Renal cortex interstitium (tissue), 11 donors: ENCODE measurements at regions not wholly inside any gene's neighbourhood (a gene's known extent, or its start where the extent isn't known, plus 50 kb on each side); places are given as distances from the start of the nearest gene placed in this dataset.
"Not testable (repeated sequence)": the region's sequence is repeated elsewhere in the genome, so short reads cannot be mapped to it uniquely, and the experiment has no call there.

ENCODE experiments used
- DNase-seq, 11 donors: peaks; one replicate each; pipeline ENCODE4 v3.0.0-alpha.2; 2013; ENCODE audit warnings: low read depth in 9 of 11, low spot score in 4 of 11; ENCODE audit errors: extremely low read depth in 1 of 11

DNA sequence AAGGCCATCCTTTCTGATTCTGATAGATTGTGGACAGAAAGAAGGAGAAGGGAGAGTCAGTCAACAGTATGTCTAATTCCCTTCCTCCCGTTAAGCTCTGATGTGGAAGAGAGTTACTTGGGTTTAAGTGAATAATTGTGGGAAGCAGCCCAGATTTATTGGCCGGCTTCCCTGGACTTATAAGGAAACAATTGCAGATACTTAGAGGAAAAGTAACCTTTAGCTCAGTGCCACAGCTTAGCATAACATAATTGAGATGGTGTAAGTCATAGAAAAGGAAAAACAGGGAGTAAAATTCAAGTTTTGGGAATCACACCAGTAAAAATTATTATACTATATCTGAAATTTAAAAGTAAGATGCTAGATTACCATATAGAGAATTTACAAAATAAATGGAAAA is 1475.8 kb downstream of the KHDRBS2 start:
- DNase-seq: not testable (repeated sequence)

DNA sequence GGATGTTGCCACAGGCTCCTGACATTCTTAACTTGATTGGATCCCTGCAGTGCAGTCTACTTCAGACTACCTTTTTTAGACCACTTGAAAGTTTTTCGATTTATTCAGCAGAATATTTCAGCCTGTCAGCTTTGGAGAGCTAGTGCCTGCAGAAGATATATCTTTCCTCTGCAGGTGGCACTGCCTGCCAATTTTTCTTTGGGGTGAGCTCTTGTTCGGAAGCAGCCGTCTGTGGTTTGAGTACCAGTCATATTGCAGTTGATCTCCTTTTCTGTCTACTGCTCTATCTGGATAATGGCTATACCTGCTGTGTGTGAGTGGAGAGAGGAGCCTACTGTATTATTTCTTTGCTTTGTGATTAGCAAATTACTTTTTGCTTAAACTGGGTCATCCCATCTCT is 1486.9 kb downstream of the KHDRBS2 start:
- DNase-seq: not testable (repeated sequence)

GRCh38 chr6:60797831-60798230 is 1488.2 kb downstream of the KHDRBS2 start:
- DNase-seq: not testable (repeated sequence)

DNA sequence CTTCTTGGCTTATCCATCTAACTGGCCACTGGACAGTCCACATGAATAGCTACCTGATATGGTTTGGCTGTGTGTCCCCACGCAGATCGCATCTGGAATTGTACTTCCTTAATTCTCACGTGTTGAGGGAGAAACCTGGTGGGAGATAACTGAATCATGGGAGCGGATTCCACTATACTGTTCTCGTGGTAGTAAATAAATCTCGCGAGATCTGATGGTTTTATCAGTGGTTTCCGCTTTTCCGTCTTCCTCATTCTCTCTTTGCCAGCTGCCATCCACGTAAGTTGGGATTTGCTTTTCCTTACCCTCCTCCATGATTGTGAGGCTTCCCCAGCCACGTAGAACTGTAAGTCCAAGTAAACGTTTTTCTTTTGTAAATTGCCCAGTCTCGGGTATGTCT is 1496.4 kb downstream of the KHDRBS2 start:
- not testable (repeated sequence) for DNase-seq

DNA sequence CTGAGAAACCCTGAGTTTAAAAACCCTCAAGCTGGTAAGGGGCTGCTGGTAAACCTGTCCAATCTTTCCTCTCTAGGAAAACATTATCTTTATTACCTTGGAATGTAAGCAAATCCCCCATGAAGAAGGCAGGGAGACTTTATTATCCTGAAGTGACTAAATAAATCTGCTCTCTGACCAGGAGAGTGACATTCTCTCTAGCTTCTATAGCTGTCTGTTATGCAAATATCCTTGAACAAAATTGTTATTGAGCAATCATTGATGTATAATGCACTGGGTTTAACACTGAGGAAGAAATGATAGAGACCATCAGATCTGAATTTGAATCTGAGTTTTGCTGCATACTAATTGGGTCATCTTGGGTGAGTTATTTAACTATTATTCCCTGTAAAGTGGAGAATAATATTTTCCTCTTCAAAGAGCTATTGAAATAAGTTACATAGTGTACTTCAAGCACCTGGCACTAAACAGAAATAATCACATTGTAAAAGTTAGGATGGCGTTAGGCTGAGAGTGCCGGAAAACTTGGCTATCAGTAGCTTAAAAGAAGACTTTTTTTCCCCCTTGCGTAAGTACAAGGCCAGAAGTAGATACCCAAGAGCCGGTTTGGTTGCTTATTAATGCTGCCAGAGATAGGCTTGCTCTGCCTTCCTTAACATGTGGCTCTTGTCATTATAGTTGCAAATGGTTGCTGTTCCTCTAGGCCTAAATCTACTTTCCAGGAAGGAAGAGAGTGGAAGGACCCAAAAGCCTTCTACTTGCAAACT is 1503.1 kb downstream of the KHDRBS2 start:
- DNase-seq: not testable (repeated sequence)

DNA sequence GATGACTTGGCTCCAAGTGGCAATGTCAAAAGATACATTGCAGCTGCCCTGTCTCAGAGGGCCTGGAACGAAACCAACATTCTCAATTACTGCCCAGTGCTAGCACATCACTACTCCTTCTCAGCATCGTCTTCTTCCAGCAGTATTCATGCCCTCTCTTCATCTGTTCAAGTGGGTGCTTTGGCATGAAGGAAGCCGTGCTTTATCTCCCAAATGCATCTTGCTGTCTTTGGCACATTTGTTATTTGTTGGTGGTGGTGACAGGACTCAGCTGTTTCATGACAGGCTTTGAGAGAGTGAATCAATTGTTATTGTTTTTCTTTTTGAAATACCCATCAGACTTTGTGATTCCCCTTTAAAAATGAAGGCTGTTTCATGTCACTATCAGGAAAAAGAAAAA is 1506.4 kb downstream of the KHDRBS2 start:
- DNase-seq: not testable (repeated sequence)

GRCh38 chr6:60767791-60768499 is 1518.1 kb downstream of the KHDRBS2 start:
- DNase-seq: not testable (repeated sequence)

DNA sequence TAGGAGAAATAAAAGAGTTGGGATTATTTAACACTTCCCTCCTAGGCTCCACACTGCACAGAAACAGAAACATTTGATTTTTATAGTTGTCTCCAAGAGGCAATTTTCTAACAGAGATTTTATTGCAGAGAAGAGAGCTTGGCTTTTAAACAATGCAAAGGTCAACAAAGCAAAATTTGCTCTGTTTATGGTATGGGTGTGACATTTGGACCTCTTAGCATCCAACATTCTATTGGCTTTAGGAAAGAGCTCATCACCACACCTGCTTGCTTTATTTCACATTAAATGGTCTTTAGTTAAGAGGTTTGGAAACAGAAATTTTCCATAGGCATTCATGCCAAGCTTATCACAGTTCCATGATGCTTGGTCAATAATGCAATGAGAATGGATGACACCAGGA is 1520.7 kb downstream of the KHDRBS2 start:
- not testable (repeated sequence) for DNase-seq

DNA sequence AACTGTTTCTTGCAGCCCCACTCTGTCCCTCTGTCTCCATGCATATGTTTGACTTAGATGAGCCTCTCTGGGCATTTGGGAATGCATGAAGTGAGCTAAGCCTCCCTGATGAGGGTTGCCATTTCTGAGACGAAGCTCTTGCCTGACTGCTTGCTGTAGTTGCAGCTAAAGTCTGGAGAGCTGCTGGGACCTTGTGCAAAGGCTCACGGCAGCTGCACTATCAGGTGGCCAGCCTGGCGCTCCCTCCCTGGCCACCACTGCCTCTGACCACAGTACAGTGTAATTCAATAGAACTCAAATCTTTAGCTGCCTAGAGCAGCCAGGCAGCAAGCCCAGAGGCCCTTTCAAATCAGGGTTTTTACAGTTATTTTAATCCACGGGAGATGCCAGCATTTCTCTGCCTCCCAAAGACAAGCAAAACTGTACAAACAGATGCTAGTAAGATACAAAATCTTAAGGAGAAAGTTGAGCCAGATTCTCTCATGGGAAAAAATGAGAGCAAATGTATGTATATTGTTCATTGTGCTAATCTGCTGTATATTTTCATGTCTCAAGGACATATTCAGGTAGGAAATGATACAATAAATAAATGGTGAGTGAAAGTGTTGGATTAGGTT is 1522.5 kb downstream of the KHDRBS2 start:
- not testable (repeated sequence) for DNase-seq

- DNase-seq: not testable (repeated sequence)
Observed at GRCh38 chr6:60760928-60761327, 1525.1 kb downstream of the KHDRBS2 start.

- DNase-seq: not testable (repeated sequence)
Observed at GRCh38 chr6:60759149-60759825, 1526.7 kb downstream of the KHDRBS2 start.

- DNase-seq: not testable (repeated sequence)
Observed at GRCh38 chr6:60758725-60759124, 1527.3 kb downstream of the KHDRBS2 start.

- no peak for DNase-seq
Observed at GRCh38 chr6:60754879-60755278, 1531.1 kb downstream of the KHDRBS2 start.

- DNase-seq: not testable (repeated sequence)
Observed at GRCh38 chr6:60750353-60751081, 1535.5 kb downstream of the KHDRBS2 start.

GRCh38 chr6:60747765-60748556 is 1538.1 kb downstream of the KHDRBS2 start:
- DNase-seq: not testable (repeated sequence)

GRCh38 chr6:60737764-60738425 is 1548.1 kb downstream of the KHDRBS2 start:
- DNase-seq: not testable (repeated sequence)

DNA sequence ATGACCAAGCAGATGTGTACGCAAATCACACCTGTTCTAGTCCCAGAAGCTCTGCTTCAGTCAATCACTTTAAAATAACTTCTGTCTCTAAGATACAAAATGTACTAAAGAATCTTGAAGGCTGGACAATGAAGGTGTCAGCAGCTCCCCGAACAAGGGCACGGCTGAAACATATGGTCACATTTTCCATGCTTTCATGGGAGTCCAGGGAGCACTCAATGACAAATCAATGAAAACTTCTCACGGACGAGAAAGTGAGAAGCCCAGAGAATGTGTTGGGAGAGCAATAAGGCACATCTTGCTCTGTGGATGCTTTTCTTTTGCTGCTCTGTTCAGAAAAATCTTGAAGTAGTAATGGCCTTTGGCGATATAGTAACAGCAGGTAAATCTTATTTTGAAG is 1548.7 kb downstream of the KHDRBS2 start:
- not testable (repeated sequence) for DNase-seq
